ENCODE measurements at regions not wholly inside any gene's neighbourhood (a gene's known extent, or its start where the extent isn't known, plus 50 kb on each side); places are given as distances from the start of the nearest gene placed in this dataset.

- H3K4me1 ChIP-seq, result peaks cover 14% of the 10 kb centered on the region
- no peak overlapping the region for H3K4me3 ChIP-seq
- peak overlapping the region; percentile 36 for H3K27ac ChIP-seq
- DNase-seq (no peak), ATAC-seq (peak; percentile 33 to 91 (median 79))
- intact Hi-C loops (cut with DNase I), result no loop called here
- no peak for TF ChIP-seq CTCF (IDR thresholded peaks at IDR 0.05)
- WGBS, 3 donors, result 17 to 32% (median 17%) methylated on average over 5 of the region's 5 CpGs
- H3K9me3 ChIP-seq, result no peaks in the 10 kb centered on the region
- H3K27me3 ChIP-seq (ENCODE audit: insufficient read depth in 3 of 3, low read length in 2 of 3), result no peaks in the 10 kb centered on the region
- no peaks in the 10 kb centered on the region for H3K36me3 ChIP-seq (ENCODE audit: insufficient read depth in 1 of 2, low read depth in 1 of 2)
These were observed 284.3 kb downstream of the CYP26B1 start for GRCh38 chr2:71863396-71863795.

GRCh38 chr2:71862921-71863320 lies 284.7 kb downstream of the CYP26B1 start:
- intact Hi-C loops (cut with DNase I), result no loop called here
- DNase-seq, result no peak
- Histone ChIP-seq H3K27ac (peak overlapping the region; percentile 36), H3K4me1 (peaks cover 14% of the 10 kb centered on the region), H3K36me3 (ENCODE audit: insufficient read depth in 1 of 2, low read depth in 1 of 2) (no peaks in the 10 kb centered on the region), H3K9me3 (no peaks in the 10 kb centered on the region), H3K27me3 (ENCODE audit: insufficient read depth in 3 of 3, low read length in 2 of 3) (no peaks in the 10 kb centered on the region), H3K4me3 (no peak overlapping the region)
- 25 to 53% (median 35%) methylated on average over 3 of the region's 3 CpGs for WGBS, 3 donors
- ATAC-seq, result no peak
- no peak for TF ChIP-seq CTCF (IDR thresholded peaks at IDR 0.05)

- Histone ChIP-seq H3K36me3 (ENCODE audit: insufficient read depth in 1 of 2, low read depth in 1 of 2) (no peaks in the 10 kb centered on the region), H3K4me3 (no peak overlapping the region), H3K9me3 (no peaks in the 10 kb centered on the region), H3K4me1 (peaks cover 14% of the 10 kb centered on the region), H3K27ac (no peak overlapping the region), H3K27me3 (ENCODE audit: insufficient read depth in 3 of 3, low read length in 2 of 3) (no peaks in the 10 kb centered on the region)
- intact Hi-C loops (cut with DNase I), result no loop called here
- TF ChIP-seq CTCF (IDR thresholded peaks at IDR 0.05), result no peak
- WGBS, 3 donors, result 88 to 90% (median 88%) methylated on average over 17 of the region's 17 CpGs
- DNase-seq, result no peak
- ATAC-seq, result no peak
These were observed 286.2 kb downstream of the CYP26B1 start for GRCh38 chr2:71861186-71862160.

GRCh38 chr2:71860381-71860926 lies 287.2 kb downstream of the CYP26B1 start:
- no peak for TF ChIP-seq CTCF (IDR thresholded peaks at IDR 0.05)
- no peak for ATAC-seq
- Histone ChIP-seq H3K4me3 (no peak overlapping the region), H3K27me3 (ENCODE audit: insufficient read depth in 3 of 3, low read length in 2 of 3) (no peaks in the 10 kb centered on the region), H3K27ac (no peak overlapping the region), H3K36me3 (ENCODE audit: insufficient read depth in 1 of 2, low read depth in 1 of 2) (no peaks in the 10 kb centered on the region), H3K4me1 (peaks cover 14% of the 10 kb centered on the region), H3K9me3 (no peaks in the 10 kb centered on the region)
- intact Hi-C loops (cut with DNase I), result no loop called here
- 94 to 95% (median 94%) methylated on average over 4 of the region's 4 CpGs for WGBS, 3 donors
- DNase-seq, result no peak

Measured in psoas muscle (tissue), 7 donors.